ENCODE measurements at regions not wholly inside any gene's neighbourhood (a gene's known extent, or its start where the extent isn't known, plus 50 kb on each side); places are given as distances from the start of the nearest gene placed in this dataset.
"Not testable (repeated sequence)": the region's sequence is repeated elsewhere in the genome, so short reads cannot be mapped to it uniquely, and the experiment has no call there.

DNA sequence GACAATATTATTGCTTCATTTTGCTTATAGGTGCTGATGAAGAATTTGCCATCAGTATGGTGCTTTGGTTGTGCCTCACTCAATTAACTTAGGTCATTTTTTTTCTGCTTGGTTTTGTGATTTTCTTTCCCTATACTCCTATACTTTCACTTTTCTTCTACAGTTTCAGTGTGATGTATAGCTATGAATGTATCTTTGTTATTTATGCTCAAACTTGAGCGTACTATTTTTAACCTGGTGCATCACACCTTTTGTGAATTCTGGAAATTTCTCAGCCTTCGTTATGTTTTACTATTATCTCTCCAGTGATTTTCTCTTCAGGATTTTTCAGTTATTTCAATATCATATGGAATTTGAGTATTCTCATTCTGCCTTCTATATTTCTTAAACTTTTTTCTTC lies 2035.3 kb upstream of the LRRTM1 start:
- H3K4me3 ChIP-seq (ENCODE audit: low read length) = no peak overlapping the region
- H3K27me3 ChIP-seq (replicated peaks; ENCODE audit: insufficient read depth, low read length) = no peaks in the 10 kb centered on the region
- no peak overlapping the region for H2AFZ ChIP-seq (ENCODE audit: low read length)
- H3K4me2 ChIP-seq (ENCODE audit: low read depth, low read length) = no peak overlapping the region
- DNase-seq = no peak
- peaks cover 7% of the 10 kb centered on the region for H3K4me1 ChIP-seq (ENCODE audit: low read length)
- no peak overlapping the region for H3K27ac ChIP-seq (ENCODE audit: low read length)
- no peaks in the 10 kb centered on the region for H3K79me2 ChIP-seq (ENCODE audit: low read length)
- TF ChIP-seq, protein P1, sequence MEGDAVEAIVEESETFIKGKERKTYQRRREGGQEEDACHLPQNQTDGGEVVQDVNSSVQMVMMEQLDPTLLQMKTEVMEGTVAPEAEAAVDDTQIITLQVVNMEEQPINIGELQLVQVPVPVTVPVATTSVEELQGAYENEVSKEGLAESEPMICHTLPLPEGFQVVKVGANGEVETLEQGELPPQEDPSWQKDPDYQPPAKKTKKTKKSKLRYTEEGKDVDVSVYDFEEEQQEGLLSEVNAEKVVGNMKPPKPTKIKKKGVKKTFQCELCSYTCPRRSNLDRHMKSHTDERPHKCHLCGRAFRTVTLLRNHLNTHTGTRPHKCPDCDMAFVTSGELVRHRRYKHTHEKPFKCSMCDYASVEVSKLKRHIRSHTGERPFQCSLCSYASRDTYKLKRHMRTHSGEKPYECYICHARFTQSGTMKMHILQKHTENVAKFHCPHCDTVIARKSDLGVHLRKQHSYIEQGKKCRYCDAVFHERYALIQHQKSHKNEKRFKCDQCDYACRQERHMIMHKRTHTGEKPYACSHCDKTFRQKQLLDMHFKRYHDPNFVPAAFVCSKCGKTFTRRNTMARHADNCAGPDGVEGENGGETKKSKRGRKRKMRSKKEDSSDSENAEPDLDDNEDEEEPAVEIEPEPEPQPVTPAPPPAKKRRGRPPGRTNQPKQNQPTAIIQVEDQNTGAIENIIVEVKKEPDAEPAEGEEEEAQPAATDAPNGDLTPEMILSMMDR (IDR thresholded peaks at IDR 0.05; ENCODE audit: low read length) = no peak
- TF ChIP-seq EZH2phosphoT487 (IDR thresholded peaks at IDR 0.05; ENCODE audit: low read length) (no peak), EZH2 (optimal IDR thresholded peaks at IDR 0.05; ENCODE audit: low read depth, low read length) (no peak)
- H4K20me1 ChIP-seq (ENCODE audit: insufficient read depth, low read length) = no peaks in the 10 kb centered on the region
- no peaks in the 10 kb centered on the region for H3K9me3 ChIP-seq (replicated peaks; ENCODE audit: insufficient read depth, low read length)
- no peaks in the 10 kb centered on the region for H3K36me3 ChIP-seq (replicated peaks; ENCODE audit: insufficient read depth, low read length)
- H3F3A ChIP-seq (ENCODE audit: insufficient read depth, low read length) = peaks cover 5% of the 10 kb centered on the region; the same call in 1 of the 2 replicates
- no peaks in the 10 kb centered on the region for H3K9me2 ChIP-seq (replicated peaks; ENCODE audit: insufficient read depth, low read length)
- no peak overlapping the region for H3K9ac ChIP-seq (ENCODE audit: low read length)

DNA sequence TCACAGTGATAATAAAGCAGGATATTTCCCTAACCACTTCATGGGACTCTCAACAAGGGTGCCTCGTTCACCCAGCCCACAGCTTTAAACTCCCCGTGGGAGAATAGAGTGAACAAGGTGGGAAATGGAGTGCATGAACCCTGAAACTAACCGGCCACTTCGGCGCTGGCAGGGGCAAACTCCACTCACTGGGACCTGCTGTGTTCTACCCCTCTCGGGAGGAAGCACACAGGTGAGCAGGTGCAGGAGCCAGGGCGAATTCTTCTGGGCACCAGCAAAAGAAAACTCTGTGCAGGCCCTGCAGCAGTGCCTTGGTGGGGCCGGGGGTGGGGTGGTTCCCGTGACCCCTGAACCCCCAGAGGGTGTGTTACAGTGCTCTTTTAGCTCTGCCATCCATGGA lies 2029.1 kb upstream of the LRRTM1 start:
- H3K4me1 ChIP-seq (ENCODE audit: low read length) = peaks cover 8% of the 10 kb centered on the region; the same call in 1 of the 2 replicates
- no peaks in the 10 kb centered on the region for H3K27me3 ChIP-seq (replicated peaks; ENCODE audit: insufficient read depth, low read length)
- no peaks in the 10 kb centered on the region for H3K9me3 ChIP-seq (replicated peaks; ENCODE audit: insufficient read depth, low read length)
- H3K79me2 ChIP-seq (ENCODE audit: low read length) = no peaks in the 10 kb centered on the region
- no peak for TF ChIP-seq EZH2 (optimal IDR thresholded peaks at IDR 0.05; ENCODE audit: low read depth, low read length)
- no peak for TF ChIP-seq EZH2phosphoT487 (IDR thresholded peaks at IDR 0.05; ENCODE audit: low read length)
- TF ChIP-seq, protein P1 (IDR thresholded peaks at IDR 0.05; ENCODE audit: low read length) = no peak
- H3K36me3 ChIP-seq (replicated peaks; ENCODE audit: insufficient read depth, low read length) = no peaks in the 10 kb centered on the region
- H4K20me1 ChIP-seq (ENCODE audit: insufficient read depth, low read length) = no peaks in the 10 kb centered on the region
- H3K4me3 ChIP-seq (ENCODE audit: low read length) = no peak overlapping the region
- no peak overlapping the region for H3K4me2 ChIP-seq (ENCODE audit: low read depth, low read length)
- H2AFZ ChIP-seq (ENCODE audit: low read length) = no peak overlapping the region
- no peak overlapping the region for H3K9ac ChIP-seq (ENCODE audit: low read length)
- DNase-seq = no peak
- no peaks in the 10 kb centered on the region for H3F3A ChIP-seq (ENCODE audit: insufficient read depth, low read length)
- no peak overlapping the region for H3K27ac ChIP-seq (ENCODE audit: low read length)
- H3K9me2 ChIP-seq (replicated peaks; ENCODE audit: insufficient read depth, low read length) = no peaks in the 10 kb centered on the region; the same call in 1 of the 2 replicates

DNA sequence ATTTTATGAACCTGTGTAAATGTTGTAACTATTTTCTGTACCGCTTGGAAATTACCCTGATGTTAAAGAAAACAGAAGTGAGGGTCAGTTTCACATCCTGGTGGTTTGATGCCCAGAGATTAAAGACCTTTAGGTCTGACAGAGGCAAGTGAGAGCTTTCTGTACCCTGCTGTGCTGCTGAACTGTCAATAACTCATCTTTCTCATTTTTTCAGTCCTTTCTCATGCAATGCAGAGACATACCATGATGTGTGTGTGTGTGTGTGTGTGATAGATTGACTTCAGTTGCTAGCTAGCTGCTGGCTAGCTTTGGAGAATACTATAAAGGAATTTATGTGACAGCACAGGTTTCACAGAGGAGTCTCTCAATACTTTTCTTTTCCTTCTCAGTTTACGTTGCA lies 2025.6 kb upstream of the LRRTM1 start:
- H4K20me1 ChIP-seq (ENCODE audit: insufficient read depth, low read length) = no peaks in the 10 kb centered on the region
- H3K27me3 ChIP-seq (replicated peaks; ENCODE audit: insufficient read depth, low read length) = no peaks in the 10 kb centered on the region
- no peak overlapping the region for H2AFZ ChIP-seq (ENCODE audit: low read length)
- TF ChIP-seq, protein P1 (IDR thresholded peaks at IDR 0.05; ENCODE audit: low read length) = no peak
- TF ChIP-seq EZH2phosphoT487 (IDR thresholded peaks at IDR 0.05; ENCODE audit: low read length) (no peak), EZH2 (optimal IDR thresholded peaks at IDR 0.05; ENCODE audit: low read depth, low read length) (no peak)
- H3K9me3 ChIP-seq (replicated peaks; ENCODE audit: insufficient read depth, low read length) = no peaks in the 10 kb centered on the region
- H3K79me2 ChIP-seq (ENCODE audit: low read length) = no peaks in the 10 kb centered on the region
- no peak overlapping the region for H3K4me2 ChIP-seq (ENCODE audit: low read depth, low read length)
- DNase-seq = peak; percentile 57
- no peak overlapping the region for H3K27ac ChIP-seq (ENCODE audit: low read length)
- H3K36me3 ChIP-seq (replicated peaks; ENCODE audit: insufficient read depth, low read length) = no peaks in the 10 kb centered on the region
- H3F3A ChIP-seq (ENCODE audit: insufficient read depth, low read length) = no peaks in the 10 kb centered on the region
- H3K4me3 ChIP-seq (ENCODE audit: low read length) = no peak overlapping the region
- H3K9me2 ChIP-seq (replicated peaks; ENCODE audit: insufficient read depth, low read length) = no peaks in the 10 kb centered on the region; the same call in 1 of the 2 replicates
- no peak overlapping the region for H3K9ac ChIP-seq (ENCODE audit: low read length)
- H3K4me1 ChIP-seq (ENCODE audit: low read length) = peaks cover 8% of the 10 kb centered on the region; the same call in 1 of the 2 replicates

DNA sequence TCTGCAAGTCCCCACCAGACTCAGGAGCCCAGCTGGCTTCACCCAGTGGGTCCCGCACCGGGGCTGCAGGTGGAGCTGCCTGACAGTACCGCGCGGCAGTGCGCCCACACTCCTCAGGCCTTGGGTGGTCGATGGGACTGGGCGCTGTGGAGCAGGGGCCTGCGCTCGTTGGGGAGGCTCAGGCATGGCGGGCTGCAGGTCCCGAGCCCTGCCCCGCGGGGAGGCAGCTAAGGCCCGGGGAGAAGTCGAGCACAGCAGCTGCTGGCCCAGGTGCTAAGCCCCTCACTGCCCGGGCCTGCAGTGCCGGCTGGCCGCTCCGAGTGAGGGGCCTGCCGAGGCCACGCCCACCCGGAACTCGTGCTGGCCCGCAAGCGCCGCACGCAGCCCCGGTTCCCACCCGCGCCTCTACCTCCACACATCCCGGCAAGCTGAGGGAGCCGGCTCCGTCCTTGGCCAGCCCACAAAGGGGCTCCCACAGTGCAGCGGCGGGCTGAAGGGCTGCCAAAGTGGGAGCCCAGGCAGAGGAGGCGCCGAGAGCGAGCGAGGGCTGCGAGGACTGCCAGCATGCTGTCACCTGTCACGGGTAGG lies 2021.7 kb upstream of the LRRTM1 start:
- DNase-seq; H3K9ac ChIP-seq (ENCODE audit: low read length); H3K4me2 ChIP-seq (ENCODE audit: low read depth, low read length); H3K27me3 ChIP-seq (replicated peaks; ENCODE audit: insufficient read depth, low read length); H3K79me2 ChIP-seq (ENCODE audit: low read length); H2AFZ ChIP-seq (ENCODE audit: low read length); H3K9me2 ChIP-seq (replicated peaks; ENCODE audit: insufficient read depth, low read length); H3K27ac ChIP-seq (ENCODE audit: low read length); H3K36me3 ChIP-seq (replicated peaks; ENCODE audit: insufficient read depth, low read length); H4K20me1 ChIP-seq (ENCODE audit: insufficient read depth, low read length); H3K4me1 ChIP-seq (ENCODE audit: low read length); H3K4me3 ChIP-seq (ENCODE audit: low read length); H3F3A ChIP-seq (ENCODE audit: insufficient read depth, low read length); H3K9me3 ChIP-seq (replicated peaks; ENCODE audit: insufficient read depth, low read length): not testable (repeated sequence)
